ENCODE measurements at regions not wholly inside any gene's neighbourhood (a gene's known extent, or its start where the extent isn't known, plus 50 kb on each side); places are given as distances from the start of the nearest gene placed in this dataset.

DNA sequence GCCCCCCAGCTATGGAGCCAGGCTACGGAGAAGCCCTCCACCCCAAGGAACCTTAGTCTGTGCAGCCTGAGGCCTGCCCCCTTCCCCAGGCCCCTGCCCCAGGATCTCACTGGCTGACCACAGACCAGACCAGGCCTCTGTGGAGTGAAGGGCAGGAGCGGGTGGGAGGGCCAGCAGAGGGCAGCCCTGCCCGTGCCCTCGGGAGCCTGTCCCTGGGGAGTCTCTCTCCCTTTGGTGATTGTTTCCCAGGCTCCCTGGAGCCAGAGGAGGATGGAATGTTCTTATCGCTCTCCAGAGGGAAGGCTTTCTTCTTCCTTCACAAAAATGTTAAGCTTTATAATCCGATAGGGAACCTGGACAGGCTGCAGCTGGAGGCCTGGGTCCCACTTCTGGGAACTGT is 455.3 kb downstream of the SOX6 start:
- WGBS (ENCODE audit: insufficient coverage, low coverage, low lambda C conversion rate, missing lambda C conversion rate): 65% methylated on average over 3 of the region's 6 CpGs

DNA sequence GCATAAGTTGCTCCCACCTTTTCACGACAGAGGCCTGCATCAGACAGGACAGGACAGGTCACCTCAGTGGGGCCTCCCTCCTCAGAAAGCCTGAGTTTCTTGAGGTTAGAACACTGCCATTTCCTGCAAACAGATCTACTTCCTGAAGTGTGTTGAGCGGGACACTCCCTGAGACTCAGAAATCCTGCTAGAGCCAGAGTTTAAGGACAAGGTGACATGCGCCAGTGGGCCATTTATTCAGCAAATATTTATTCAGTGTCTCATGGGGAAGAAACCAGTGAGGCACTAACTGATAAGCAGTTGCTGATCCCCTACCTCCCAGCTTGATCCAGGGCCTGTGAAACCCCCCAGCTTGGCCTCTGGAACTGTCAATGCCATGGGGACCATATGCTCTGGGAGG is 454.6 kb downstream of the SOX6 start:
- no peak overlapping the region for H3K4me3 ChIP-seq
- no peak overlapping the region for H3K27ac ChIP-seq
- no peaks in the 10 kb centered on the region for H3K9me3 ChIP-seq
- peak in 2 of 4 donors; percentile 22 to 45 for ATAC-seq
- DNase-seq: no peak
- no peak for TF ChIP-seq POLR2A (IDR thresholded peaks at IDR 0.05)
- TF ChIP-seq, protein P1, sequence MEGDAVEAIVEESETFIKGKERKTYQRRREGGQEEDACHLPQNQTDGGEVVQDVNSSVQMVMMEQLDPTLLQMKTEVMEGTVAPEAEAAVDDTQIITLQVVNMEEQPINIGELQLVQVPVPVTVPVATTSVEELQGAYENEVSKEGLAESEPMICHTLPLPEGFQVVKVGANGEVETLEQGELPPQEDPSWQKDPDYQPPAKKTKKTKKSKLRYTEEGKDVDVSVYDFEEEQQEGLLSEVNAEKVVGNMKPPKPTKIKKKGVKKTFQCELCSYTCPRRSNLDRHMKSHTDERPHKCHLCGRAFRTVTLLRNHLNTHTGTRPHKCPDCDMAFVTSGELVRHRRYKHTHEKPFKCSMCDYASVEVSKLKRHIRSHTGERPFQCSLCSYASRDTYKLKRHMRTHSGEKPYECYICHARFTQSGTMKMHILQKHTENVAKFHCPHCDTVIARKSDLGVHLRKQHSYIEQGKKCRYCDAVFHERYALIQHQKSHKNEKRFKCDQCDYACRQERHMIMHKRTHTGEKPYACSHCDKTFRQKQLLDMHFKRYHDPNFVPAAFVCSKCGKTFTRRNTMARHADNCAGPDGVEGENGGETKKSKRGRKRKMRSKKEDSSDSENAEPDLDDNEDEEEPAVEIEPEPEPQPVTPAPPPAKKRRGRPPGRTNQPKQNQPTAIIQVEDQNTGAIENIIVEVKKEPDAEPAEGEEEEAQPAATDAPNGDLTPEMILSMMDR (IDR thresholded peaks at IDR 0.05): no peak
- no peaks in the 10 kb centered on the region for H3K27me3 ChIP-seq
- no peaks in the 10 kb centered on the region for H3K36me3 ChIP-seq
- intact Hi-C loops (cut with DNase I): no loop called here
- no peaks in the 10 kb centered on the region for H3K4me1 ChIP-seq
- 70% methylated on average over 2 of the region's 3 CpGs for WGBS (ENCODE audit: insufficient coverage, low coverage, low lambda C conversion rate, missing lambda C conversion rate)

More for the DNA sequence above, 455.3 kb downstream of the SOX6 start:
- no peak overlapping the region for H3K27ac ChIP-seq
- DNase-seq: no peak
- no peak overlapping the region for H3K4me3 ChIP-seq
- H3K27me3 ChIP-seq: no peaks in the 10 kb centered on the region
- ATAC-seq: peak in 1 of 4 donors; percentile 42
- no peak for TF ChIP-seq POLR2A (IDR thresholded peaks at IDR 0.05)
- no peaks in the 10 kb centered on the region for H3K4me1 ChIP-seq
- H3K9me3 ChIP-seq: no peaks in the 10 kb centered on the region
- H3K36me3 ChIP-seq: no peaks in the 10 kb centered on the region
- intact Hi-C loops (cut with DNase I): no loop called here

DNA sequence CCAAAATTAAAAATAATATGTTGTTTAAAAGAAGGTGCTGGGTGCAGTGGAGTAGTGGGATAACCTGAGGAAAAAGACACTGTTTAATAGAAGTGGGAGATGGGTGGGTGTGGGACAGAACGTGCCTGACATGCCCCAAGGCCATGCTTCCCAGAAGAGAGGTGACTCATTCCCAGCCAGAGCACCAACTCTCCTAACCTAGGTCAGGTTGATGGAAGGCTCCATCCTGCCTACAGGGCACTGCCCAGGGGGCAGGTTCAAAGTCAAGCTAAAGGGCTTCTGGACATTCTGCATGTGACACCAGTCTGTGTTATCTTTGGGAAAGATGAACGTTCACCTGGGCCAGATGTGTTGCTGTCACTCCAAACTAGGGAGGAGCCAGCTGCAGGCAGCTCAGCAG is 453.1 kb downstream of the SOX6 start:
- WGBS (ENCODE audit: insufficient coverage, low coverage, low lambda C conversion rate, missing lambda C conversion rate): 67% methylated on average over 1 of the region's 2 CpGs
- intact Hi-C loops (cut with DNase I): no loop called here
- Histone ChIP-seq H3K36me3 (no peaks in the 10 kb centered on the region), H3K27ac (no peak overlapping the region), H3K27me3 (no peaks in the 10 kb centered on the region), H3K4me3 (no peak overlapping the region), H3K9me3 (no peaks in the 10 kb centered on the region), H3K4me1 (no peaks in the 10 kb centered on the region)
- TF ChIP-seq POLR2A (IDR thresholded peaks at IDR 0.05): no peak
- TF ChIP-seq, protein P1 (IDR thresholded peaks at IDR 0.05): no peak
- DNase-seq (peak in 2 of 3 donors; percentile 54), ATAC-seq (peak in 3 of 4 donors; percentile 40 to 83 (median 40))

DNA sequence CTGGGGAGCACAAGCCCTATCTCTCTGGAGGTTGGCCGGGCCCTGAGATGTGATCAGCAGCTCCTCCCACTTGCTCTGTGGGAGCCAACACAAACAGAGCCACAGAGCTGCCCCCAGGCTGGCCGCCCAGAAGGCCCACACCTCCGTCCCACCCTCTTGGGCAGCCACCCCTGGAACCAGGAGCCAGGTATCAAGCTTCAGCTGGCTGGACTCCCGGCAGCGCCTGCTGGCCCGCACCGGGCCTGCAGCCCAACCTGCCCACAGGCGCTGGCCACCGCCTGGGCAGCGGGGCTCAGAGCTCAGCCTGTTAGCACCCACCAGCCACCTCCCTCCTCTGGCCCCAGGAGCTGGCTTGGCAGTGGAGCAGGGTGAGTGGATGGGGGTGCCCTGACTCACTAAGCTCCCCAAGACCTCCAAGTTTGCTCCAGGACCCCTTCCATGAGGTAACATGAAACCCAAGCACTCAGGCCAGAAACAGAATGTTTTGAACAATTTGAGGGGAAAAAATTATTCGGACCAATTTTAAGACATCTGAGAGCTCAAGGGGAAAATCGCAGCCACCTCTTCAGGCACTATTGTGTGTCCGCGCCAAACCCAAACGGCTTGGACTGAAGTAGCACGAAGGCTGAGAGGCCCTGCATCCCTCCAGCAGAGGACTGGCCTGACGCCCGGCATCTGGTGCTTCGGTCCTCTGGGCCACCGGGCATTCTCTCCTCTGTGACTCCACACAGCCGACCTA is 450.8 kb downstream of the SOX6 start:
- TF ChIP-seq, protein P1 (IDR thresholded peaks at IDR 0.05): no peak
- TF ChIP-seq POLR2A (IDR thresholded peaks at IDR 0.05): no peak
- 80% methylated on average over 2 of the region's 21 CpGs for WGBS (ENCODE audit: insufficient coverage, low coverage, low lambda C conversion rate, missing lambda C conversion rate)
- Histone ChIP-seq H3K36me3 (no peaks in the 10 kb centered on the region), H3K4me1 (no peaks in the 10 kb centered on the region), H3K4me3 (no peak overlapping the region), H3K27ac (no peak overlapping the region), H3K27me3 (no peaks in the 10 kb centered on the region), H3K9me3 (no peaks in the 10 kb centered on the region)
- intact Hi-C loops (cut with DNase I): no loop called here
- DNase-seq (peak; percentile 50 to 69 (median 62)), ATAC-seq (peak; percentile 48 to 67 (median 58))

DNA sequence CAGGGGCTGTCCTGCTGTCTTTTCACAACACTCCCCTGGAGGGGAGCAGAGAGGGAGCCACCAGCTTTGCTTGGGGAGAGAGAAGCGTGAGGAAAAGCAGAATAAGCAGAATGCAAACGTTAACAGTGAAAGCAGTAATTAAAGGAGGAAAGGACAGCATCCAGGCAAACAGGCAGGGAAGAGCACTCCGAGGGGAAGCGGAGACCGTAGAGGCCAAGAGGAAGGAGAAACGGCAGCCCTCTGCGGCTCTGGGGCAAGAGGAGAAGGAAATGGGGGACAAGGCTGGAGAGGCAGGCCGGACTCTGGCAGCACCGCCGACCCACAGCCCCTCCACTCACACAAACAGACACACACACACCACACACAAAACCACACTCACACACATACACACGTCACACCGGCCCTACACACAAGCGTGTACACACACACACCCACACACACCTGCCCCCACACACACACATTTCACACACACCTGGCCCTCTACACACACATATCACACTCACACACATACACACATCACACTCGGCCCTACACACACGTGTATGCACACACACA is 449.8 kb downstream of the SOX6 start:
- Histone ChIP-seq H3K27ac (no peak overlapping the region), H3K4me1 (no peaks in the 10 kb centered on the region), H3K4me3 (no peak overlapping the region), H3K9me3 (no peaks in the 10 kb centered on the region), H3K36me3 (no peaks in the 10 kb centered on the region), H3K27me3 (no peaks in the 10 kb centered on the region)
- DNase-seq (no peak), ATAC-seq (no peak)
- intact Hi-C loops (cut with DNase I): no loop called here
- TF ChIP-seq, protein P1 (IDR thresholded peaks at IDR 0.05): no peak
- TF ChIP-seq POLR2A (IDR thresholded peaks at IDR 0.05): no peak
- 75% methylated on average over 10 of the region's 15 CpGs for WGBS (ENCODE audit: insufficient coverage, low coverage, low lambda C conversion rate, missing lambda C conversion rate)

Data from right lobe of liver (tissue), 6 donors.